Activated naive CD8-positive, alpha-beta T cell treated with anti-CD3 and anti-CD28 coated beads, Interleukin-2, amount 10 ng/mL, durations not matched to agents 7 days and 5 days (primary cell): ENCODE measurements at regions not wholly inside any gene's neighbourhood (a gene's known extent, or its start where the extent isn't known, plus 50 kb on each side); places are given as distances from the start of the nearest gene placed in this dataset.

ENCODE experiments used
- ATAC-seq: fragments of 150-1000 bp; cut with Tn5 transposase; one replicate; pipeline ENCODE4 v1.10.0; 2021; ENCODE audit warnings: low read depth, moderate library complexity
- POLR2A ChIA-PET: fragments of 350-600 bp; sonication (Branson Sonifier 250); formaldehyde crosslinking; loops from one replicate; lab custom pipeline; 2021; ENCODE audit warnings: antibody characterized with exemption; lab: Charles Lee
- DNase-seq: peaks from one replicate; pipeline ENCODE4 v3.0.0; 2021
- H3K27ac Mint-ChIP-seq: one replicate; pipeline ENCODE4 v1.8.0; 2022; ENCODE audit warnings: mild to moderate bottlenecking, mixed read lengths
- H3K27me3 Mint-ChIP-seq: one replicate; pipeline ENCODE4 v1.8.0; 2022; ENCODE audit warnings: mild to moderate bottlenecking, moderate library complexity, mixed read lengths
- H3K36me3 Mint-ChIP-seq: one replicate; pipeline ENCODE4 v1.8.0; 2021; ENCODE audit warnings: mild to moderate bottlenecking, mixed read lengths
- H3K4me1 Mint-ChIP-seq: one replicate; pipeline ENCODE4 v1.8.0; 2021; ENCODE audit warnings: mixed read lengths
- H3K4me3 Mint-ChIP-seq: one replicate; pipeline ENCODE4 v1.8.0; 2022; ENCODE audit warnings: mild to moderate bottlenecking, moderate library complexity, mixed read lengths
- H3K9me3 Mint-ChIP-seq: one replicate; pipeline ENCODE4 v1.8.0; 2021; ENCODE audit warnings: mixed read lengths

GRCh38 chr10:27451054-27451453 is 53.0 kb upstream of the RAB18 start:
- Mint-ChIP-seq H3K27ac (no peak overlapping the region), H3K27me3 (peaks cover 7% of the 10 kb centered on the region), H3K9me3 (no peaks in the 10 kb centered on the region), H3K4me1 (peaks cover 5% of the 10 kb centered on the region), H3K36me3 (no peaks in the 10 kb centered on the region), H3K4me3 (no peak overlapping the region)
- POLR2A ChIA-PET: no interaction called here
- ATAC-seq: no peak
- no peak for DNase-seq

- Mint-ChIP-seq H3K4me3 (no peak overlapping the region), H3K9me3 (no peaks in the 10 kb centered on the region), H3K4me1 (peaks cover 6% of the 10 kb centered on the region), H3K36me3 (no peaks in the 10 kb centered on the region), H3K27ac (no peak overlapping the region), H3K27me3 (peaks cover 7% of the 10 kb centered on the region)
- no peak for DNase-seq
- no peak for ATAC-seq
- POLR2A ChIA-PET: no interaction called here
Measured at GRCh38 chr10:27450225-27450624, 53.9 kb upstream of the RAB18 start.

GRCh38 chr10:27449571-27449970 is 54.5 kb upstream of the RAB18 start:
- Mint-ChIP-seq H3K27me3 (peaks cover 7% of the 10 kb centered on the region), H3K9me3 (no peaks in the 10 kb centered on the region), H3K4me1 (peaks cover 6% of the 10 kb centered on the region), H3K27ac (no peak overlapping the region), H3K4me3 (no peak overlapping the region), H3K36me3 (no peaks in the 10 kb centered on the region)
- POLR2A ChIA-PET: no interaction called here
- ATAC-seq (no peak), DNase-seq (no peak)

- POLR2A ChIA-PET: no interaction called here
- peaks cover 7% of the 10 kb centered on the region for H3K27me3 Mint-ChIP-seq
Measured at GRCh38 chr10:27448921-27449320, 55.2 kb upstream of the RAB18 start.

GRCh38 chr10:27447540-27447939 is 56.6 kb upstream of the RAB18 start:
- H3K27ac Mint-ChIP-seq: no peak overlapping the region
- no peaks in the 10 kb centered on the region for H3K9me3 Mint-ChIP-seq
- H3K4me3 Mint-ChIP-seq: no peak overlapping the region
- peaks cover 6% of the 10 kb centered on the region for H3K4me1 Mint-ChIP-seq
- POLR2A ChIA-PET: no interaction called here
- peaks cover 7% of the 10 kb centered on the region for H3K27me3 Mint-ChIP-seq
- H3K36me3 Mint-ChIP-seq: no peaks in the 10 kb centered on the region
- ATAC-seq: no peak
- DNase-seq: no peak

More at GRCh38 chr10:27448921-27449320, 55.2 kb upstream of the RAB18 start:
- no peak for ATAC-seq
- peaks cover 6% of the 10 kb centered on the region for H3K4me1 Mint-ChIP-seq
- H3K36me3 Mint-ChIP-seq: no peaks in the 10 kb centered on the region
- H3K27ac Mint-ChIP-seq: no peak overlapping the region
- no peak for DNase-seq
- H3K4me3 Mint-ChIP-seq: no peak overlapping the region
- no peaks in the 10 kb centered on the region for H3K9me3 Mint-ChIP-seq

GRCh38 chr10:27446091-27446918 is 57.8 kb upstream of the RAB18 start:
- Mint-ChIP-seq H3K36me3 (no peaks in the 10 kb centered on the region), H3K4me1 (peaks cover 6% of the 10 kb centered on the region), H3K27me3 (peaks cover 5% of the 10 kb centered on the region), H3K27ac (no peak overlapping the region), H3K9me3 (no peaks in the 10 kb centered on the region), H3K4me3 (peak overlapping the region; percentile 10)
- POLR2A ChIA-PET: no interaction called here
- no peak for ATAC-seq
- DNase-seq: no peak

- ATAC-seq (no peak), DNase-seq (no peak)
- H3K4me3 Mint-ChIP-seq: no peak overlapping the region
- peaks cover 6% of the 10 kb centered on the region for H3K4me1 Mint-ChIP-seq
- POLR2A ChIA-PET: no interaction called here
- no peaks in the 10 kb centered on the region for H3K36me3 Mint-ChIP-seq
- H3K27me3 Mint-ChIP-seq: peaks cover 4% of the 10 kb centered on the region
- no peak overlapping the region for H3K27ac Mint-ChIP-seq
- H3K9me3 Mint-ChIP-seq: no peaks in the 10 kb centered on the region
Measured at GRCh38 chr10:27445070-27445469, 59.0 kb upstream of the RAB18 start.

- ATAC-seq (no peak), DNase-seq (no peak)
- Mint-ChIP-seq H3K36me3 (no peaks in the 10 kb centered on the region), H3K27ac (no peak overlapping the region), H3K4me3 (no peak overlapping the region), H3K4me1 (no peaks in the 10 kb centered on the region), H3K27me3 (peaks cover 8% of the 10 kb centered on the region), H3K9me3 (no peaks in the 10 kb centered on the region)
- POLR2A ChIA-PET: interaction anchor here (0.5 kb wide), 1 partner anchor 1019 kb away, joined by 3 read pairs; no protein-coding TSS in a partner anchor
Measured at GRCh38 chr10:27440478-27440877, 63.6 kb upstream of the RAB18 start.

- no peaks in the 10 kb centered on the region for H3K9me3 Mint-ChIP-seq
- POLR2A ChIA-PET: no interaction called here
Measured at GRCh38 chr10:27440021-27440420, 64.1 kb upstream of the RAB18 start.

GRCh38 chr10:27439101-27439500 is 65.0 kb upstream of the RAB18 start:
- H3K36me3 Mint-ChIP-seq: no peaks in the 10 kb centered on the region
- DNase-seq (no peak), ATAC-seq (no peak)
- POLR2A ChIA-PET: no interaction called here
- no peak overlapping the region for H3K4me3 Mint-ChIP-seq
- peaks cover 8% of the 10 kb centered on the region for H3K27me3 Mint-ChIP-seq
- no peak overlapping the region for H3K27ac Mint-ChIP-seq
- H3K9me3 Mint-ChIP-seq: no peaks in the 10 kb centered on the region
- no peaks in the 10 kb centered on the region for H3K4me1 Mint-ChIP-seq

More at GRCh38 chr10:27440021-27440420, 64.1 kb upstream of the RAB18 start:
- Mint-ChIP-seq H3K4me1 (no peaks in the 10 kb centered on the region), H3K27me3 (peaks cover 8% of the 10 kb centered on the region), H3K27ac (no peak overlapping the region), H3K36me3 (no peaks in the 10 kb centered on the region), H3K4me3 (no peak overlapping the region)
- no peak for DNase-seq
- ATAC-seq: no peak

GRCh38 chr10:27437775-27438174 is 66.3 kb upstream of the RAB18 start:
- no peaks in the 10 kb centered on the region for H3K4me1 Mint-ChIP-seq
- POLR2A ChIA-PET: no interaction called here
- no peak for ATAC-seq

GRCh38 chr10:27436710-27437109 is 67.4 kb upstream of the RAB18 start:
- no peak for DNase-seq
- POLR2A ChIA-PET: no interaction called here

More at GRCh38 chr10:27437775-27438174, 66.3 kb upstream of the RAB18 start:
- H3K27me3 Mint-ChIP-seq: peaks cover 18% of the 10 kb centered on the region
- no peaks in the 10 kb centered on the region for H3K9me3 Mint-ChIP-seq
- H3K36me3 Mint-ChIP-seq: no peaks in the 10 kb centered on the region
- DNase-seq: no peak
- no peak overlapping the region for H3K27ac Mint-ChIP-seq
- no peak overlapping the region for H3K4me3 Mint-ChIP-seq

GRCh38 chr10:27433976-27434375 is 70.1 kb upstream of the RAB18 start:
- Mint-ChIP-seq H3K36me3 (no peaks in the 10 kb centered on the region), H3K27ac (no peak overlapping the region), H3K4me3 (no peak overlapping the region), H3K27me3 (peaks cover 11% of the 10 kb centered on the region), H3K9me3 (no peaks in the 10 kb centered on the region), H3K4me1 (no peaks in the 10 kb centered on the region)
- ATAC-seq: no peak
- POLR2A ChIA-PET: no interaction called here
- no peak for DNase-seq

More at GRCh38 chr10:27436710-27437109, 67.4 kb upstream of the RAB18 start:
- Mint-ChIP-seq H3K4me3 (no peak overlapping the region), H3K27me3 (peaks cover 18% of the 10 kb centered on the region), H3K36me3 (no peaks in the 10 kb centered on the region), H3K4me1 (no peaks in the 10 kb centered on the region), H3K9me3 (no peaks in the 10 kb centered on the region), H3K27ac (no peak overlapping the region)
- ATAC-seq: no peak

- peaks cover 2% of the 10 kb centered on the region for H3K27me3 Mint-ChIP-seq
- peaks cover 2% of the 10 kb centered on the region for H3K9me3 Mint-ChIP-seq
- no peak for DNase-seq
- H3K4me3 Mint-ChIP-seq: no peak overlapping the region
- H3K27ac Mint-ChIP-seq: no peak overlapping the region
- POLR2A ChIA-PET: no interaction called here
- no peak for ATAC-seq
- no peaks in the 10 kb centered on the region for H3K4me1 Mint-ChIP-seq
- H3K36me3 Mint-ChIP-seq: no peaks in the 10 kb centered on the region
Measured at GRCh38 chr10:27426948-27427467, 77.1 kb upstream of the RAB18 start.
